GM21447 (cell line): ENCODE measurements at regions not wholly inside any gene's neighbourhood (a gene's known extent, or its start where the extent isn't known, plus 50 kb on each side); places are given as distances from the start of the nearest gene placed in this dataset.

ENCODE experiments used
- ATAC-seq: cut with Tn5 transposase; IDR thresholded peaks from one replicate; pipeline ENCODE4 v1.9.1; 2021; ENCODE audit not compliant: unreplicated experiment

DNA sequence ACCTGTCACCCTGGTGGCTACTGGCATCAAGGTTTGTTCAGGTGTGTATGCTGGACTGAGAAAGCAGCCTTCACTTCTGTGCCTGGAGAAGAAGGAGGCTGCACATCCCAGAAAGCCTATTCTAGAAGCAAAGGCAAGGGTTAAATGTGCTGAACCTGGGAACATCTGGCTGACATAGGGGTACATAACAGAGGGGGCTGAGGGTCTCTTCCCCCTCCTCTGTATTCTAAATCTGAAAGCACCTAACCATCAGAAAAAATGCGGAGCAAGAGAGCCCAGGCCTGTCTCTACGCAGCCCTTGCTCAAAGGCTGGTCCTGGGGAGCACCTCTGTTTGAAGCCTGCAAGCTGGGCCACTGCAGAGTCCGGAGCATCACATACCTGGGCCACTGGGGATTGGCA is 53.2 kb upstream of the FSTL4 start:
- ATAC-seq = no peak

DNA sequence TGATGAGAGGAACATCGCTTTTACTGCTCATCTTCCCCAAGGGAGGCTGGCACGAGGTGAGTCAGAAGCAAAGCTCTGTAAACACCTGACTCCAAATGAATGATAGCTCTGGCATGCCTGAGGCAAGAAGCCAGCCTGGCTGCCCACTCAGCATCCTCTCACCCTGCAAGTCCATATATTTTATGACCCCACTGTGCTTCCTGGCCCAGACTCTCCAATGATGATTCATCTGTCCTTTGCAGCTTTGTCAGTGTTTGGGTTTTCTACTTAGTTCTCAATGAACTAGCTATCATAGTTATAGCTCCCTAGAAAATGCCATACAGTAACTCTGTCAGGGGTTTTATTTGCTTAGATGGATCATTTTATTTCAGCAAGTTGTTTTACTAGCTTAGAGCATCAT is 52.1 kb upstream of the FSTL4 start:
- no peak for ATAC-seq

DNA sequence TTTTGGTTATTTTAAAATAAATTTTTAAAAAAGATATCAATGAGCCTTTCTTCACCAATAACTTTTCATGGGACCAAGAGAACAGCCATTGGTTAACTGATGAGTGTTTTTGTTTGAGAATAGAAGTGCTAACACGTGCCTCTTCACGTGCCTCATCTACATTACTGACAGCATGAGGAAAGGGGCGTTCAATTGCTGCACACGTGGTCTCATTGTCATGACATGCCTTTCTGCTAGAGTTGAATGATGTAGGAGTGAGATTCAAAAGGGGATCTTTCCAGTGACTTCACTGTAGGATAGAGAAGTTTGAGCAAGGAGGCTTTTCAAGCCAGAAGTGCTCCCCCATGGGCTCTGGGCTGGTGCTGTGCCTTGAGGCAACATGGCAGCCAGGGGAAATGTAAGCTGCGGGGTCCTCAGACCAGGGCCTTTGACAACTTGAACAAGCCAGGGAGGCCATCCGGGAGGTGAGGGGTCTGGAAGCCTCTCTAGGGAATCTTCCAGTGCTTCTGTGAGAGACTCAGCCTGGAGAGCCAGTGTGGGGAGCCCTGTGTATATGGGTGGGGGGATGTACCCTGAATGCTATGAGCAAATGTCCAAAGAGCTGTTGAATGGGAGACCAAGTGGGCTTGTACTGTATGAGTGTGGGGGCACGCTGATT is 51.2 kb upstream of the FSTL4 start:
- no peak for ATAC-seq

DNA sequence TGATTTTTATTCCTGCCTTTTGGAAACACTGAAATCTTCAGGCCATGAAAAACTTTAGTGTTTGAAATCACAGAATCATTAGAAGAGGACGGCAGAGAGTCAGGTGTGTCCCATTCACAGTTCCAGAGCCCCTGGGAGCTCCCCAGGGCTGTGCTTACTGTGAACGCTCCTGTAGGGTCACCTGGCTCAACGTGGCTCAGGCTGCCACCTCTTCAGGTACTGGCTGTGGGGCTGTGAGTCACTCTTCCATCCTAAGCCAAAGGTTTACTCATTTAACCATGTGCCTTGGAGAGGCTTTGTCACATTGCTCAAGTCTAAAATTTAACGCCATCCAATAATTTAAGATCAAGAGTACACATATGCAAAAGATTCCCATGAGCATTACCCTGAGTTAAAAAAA is 50.2 kb upstream of the FSTL4 start:
- ATAC-seq = no peak
